GM20000 (cell line): ENCODE measurements at regions not wholly inside any gene's neighbourhood (a gene's known extent, or its start where the extent isn't known, plus 50 kb on each side); places are given as distances from the start of the nearest gene placed in this dataset.

Experiments
- DNase-seq: peaks from one replicate; pipeline ENCODE4 v3.0.0; 2012; ENCODE audit warnings: low spot score
- CTCF ChIP-seq: IDR thresholded peaks from 2 replicates; pipeline ENCODE4 v1.5.1; 2012; ENCODE audit warnings: mild to moderate bottlenecking, control low read depth; ENCODE audit errors: extremely low read depth, missing control alignments

- TF ChIP-seq CTCF = no peak
- DNase-seq = no peak
Measured at GRCh38 chr15:29380466-29380865, 110.8 kb upstream of the NSMCE3 start.

- DNase-seq = no peak
- no peak for TF ChIP-seq CTCF
Measured at GRCh38 chr15:29379647-29380046, 110.0 kb upstream of the NSMCE3 start.

- no peak for DNase-seq
- TF ChIP-seq CTCF = no peak
Measured at GRCh38 chr15:29377161-29377560, 107.5 kb upstream of the NSMCE3 start.

GRCh38 chr15:29376590-29376989 is 107.0 kb upstream of the NSMCE3 start:
- no peak for TF ChIP-seq CTCF
- DNase-seq = no peak

GRCh38 chr15:29369261-29369660 is 99.6 kb upstream of the NSMCE3 start:
- no peak for TF ChIP-seq CTCF
- no peak for DNase-seq

GRCh38 chr15:29364426-29365078 is 94.9 kb upstream of the NSMCE3 start:
- TF ChIP-seq CTCF = no peak
- DNase-seq = no peak

GRCh38 chr15:29361560-29361959 is 91.9 kb upstream of the NSMCE3 start:
- DNase-seq = no peak
- no peak for TF ChIP-seq CTCF
